ENCODE measurements at regions not wholly inside any gene's neighbourhood (a gene's known extent, or its start where the extent isn't known, plus 50 kb on each side); places are given as distances from the start of the nearest gene placed in this dataset.

DNA sequence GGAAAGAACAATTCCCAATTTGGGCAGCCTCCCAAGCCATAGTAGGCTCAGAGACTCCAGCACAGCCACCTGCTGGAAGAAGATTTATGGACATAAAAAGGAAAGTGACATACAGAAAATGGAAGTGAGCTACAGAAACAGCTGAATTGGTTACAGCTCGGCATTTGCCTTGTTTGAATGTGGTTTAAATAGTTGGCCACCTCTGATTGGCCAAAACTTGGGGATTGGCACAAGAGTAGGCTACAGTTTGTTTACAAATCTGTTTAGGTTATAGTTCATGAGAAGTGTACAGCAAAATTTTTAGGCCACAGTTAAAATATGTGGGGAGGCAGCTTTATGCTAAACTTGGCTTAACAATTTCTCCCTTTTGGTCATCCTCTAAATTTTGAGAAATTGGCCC, 150.4 kb downstream of the MAGEC1 start:
- H4K20me1 ChIP-seq (ENCODE audit: insufficient read depth, low read length): no peaks in the 10 kb centered on the region
- ChIA-PET CTCF (ENCODE audit: unreplicated experiment) (no interaction called here), POLR2A (no interaction called here)

DNA sequence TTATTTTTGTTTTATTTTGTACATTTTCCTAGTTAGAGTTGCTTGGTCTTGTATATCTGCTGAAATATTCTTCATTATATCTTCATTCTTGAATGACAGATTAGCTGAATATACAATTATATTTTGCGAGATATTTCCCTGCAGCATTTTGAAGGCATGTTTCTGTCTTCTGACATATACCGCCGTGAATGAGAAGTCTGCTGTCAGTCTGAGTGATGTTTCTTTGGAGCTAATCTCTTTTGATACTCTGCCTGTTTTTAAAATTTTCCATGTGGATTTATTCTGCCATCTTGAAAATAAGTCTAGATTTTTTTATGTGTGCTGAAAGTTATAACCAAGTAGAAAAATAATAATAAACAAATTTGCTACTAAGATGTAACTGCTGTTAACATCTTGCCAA, 148.5 kb downstream of the MAGEC1 start:
- no peaks in the 10 kb centered on the region for H3K9me2 ChIP-seq (ENCODE audit: insufficient read depth, low read length)
- no TSS peak for BruUV-seq (replicated peaks)
- DNase-seq (ENCODE audit: low spot score): no peak
- ChIA-PET POLR2A (no interaction called here), CTCF (ENCODE audit: unreplicated experiment) (no interaction called here)
- TF ChIP-seq, protein P1, sequence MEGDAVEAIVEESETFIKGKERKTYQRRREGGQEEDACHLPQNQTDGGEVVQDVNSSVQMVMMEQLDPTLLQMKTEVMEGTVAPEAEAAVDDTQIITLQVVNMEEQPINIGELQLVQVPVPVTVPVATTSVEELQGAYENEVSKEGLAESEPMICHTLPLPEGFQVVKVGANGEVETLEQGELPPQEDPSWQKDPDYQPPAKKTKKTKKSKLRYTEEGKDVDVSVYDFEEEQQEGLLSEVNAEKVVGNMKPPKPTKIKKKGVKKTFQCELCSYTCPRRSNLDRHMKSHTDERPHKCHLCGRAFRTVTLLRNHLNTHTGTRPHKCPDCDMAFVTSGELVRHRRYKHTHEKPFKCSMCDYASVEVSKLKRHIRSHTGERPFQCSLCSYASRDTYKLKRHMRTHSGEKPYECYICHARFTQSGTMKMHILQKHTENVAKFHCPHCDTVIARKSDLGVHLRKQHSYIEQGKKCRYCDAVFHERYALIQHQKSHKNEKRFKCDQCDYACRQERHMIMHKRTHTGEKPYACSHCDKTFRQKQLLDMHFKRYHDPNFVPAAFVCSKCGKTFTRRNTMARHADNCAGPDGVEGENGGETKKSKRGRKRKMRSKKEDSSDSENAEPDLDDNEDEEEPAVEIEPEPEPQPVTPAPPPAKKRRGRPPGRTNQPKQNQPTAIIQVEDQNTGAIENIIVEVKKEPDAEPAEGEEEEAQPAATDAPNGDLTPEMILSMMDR (conservative IDR thresholded peaks at IDR 0.05; ENCODE audit: low read length): no peak
- no peak for TF ChIP-seq EZH2phosphoT487 (IDR thresholded peaks at IDR 0.05; ENCODE audit: borderline replicate concordance, low read depth, low read length)
- no peak overlapping the region for H2AFZ ChIP-seq (ENCODE audit: low read length)
- no peaks in the 10 kb centered on the region for H3K4me1 ChIP-seq (ENCODE audit: insufficient read depth, low read length, poor library complexity, severe bottlenecking)
- no peaks in the 10 kb centered on the region for H3K79me2 ChIP-seq (ENCODE audit: insufficient read depth, low read depth, low read length)
- intact Hi-C loops (cut with micrococcal nuclease; ENCODE audit: unreplicated experiment): no loop called here
- H3K9me3 ChIP-seq (ENCODE audit: low read length): no peaks in the 10 kb centered on the region
- H3K4me2 ChIP-seq (ENCODE audit: low read length): no peak overlapping the region
- H3K27ac ChIP-seq (ENCODE audit: low read depth, low read length, poor library complexity, severe bottlenecking): no peak overlapping the region
- H3K36me3 ChIP-seq (ENCODE audit: insufficient read depth, low read length): no peaks in the 10 kb centered on the region
- no peaks in the 10 kb centered on the region for H4K20me1 ChIP-seq (ENCODE audit: insufficient read depth, low read length)
- no peak overlapping the region for H3K4me3 ChIP-seq (ENCODE audit: low read depth, low read length, poor library complexity, severe bottlenecking)

More for the DNA sequence above, 150.4 kb downstream of the MAGEC1 start:
- no peak for TF ChIP-seq EZH2phosphoT487 (IDR thresholded peaks at IDR 0.05; ENCODE audit: borderline replicate concordance, low read depth, low read length)
- TF ChIP-seq, protein P1 (conservative IDR thresholded peaks at IDR 0.05; ENCODE audit: low read length): no peak
- Histone ChIP-seq H3K9me2 (ENCODE audit: insufficient read depth, low read length) (no peaks in the 10 kb centered on the region), H3K4me2 (ENCODE audit: low read length) (no peak overlapping the region), H3K4me1 (ENCODE audit: insufficient read depth, low read length, poor library complexity, severe bottlenecking) (no peaks in the 10 kb centered on the region), H2AFZ (ENCODE audit: low read length) (no peak overlapping the region), H3K79me2 (ENCODE audit: insufficient read depth, low read depth, low read length) (no peaks in the 10 kb centered on the region), H3K4me3 (ENCODE audit: low read depth, low read length, poor library complexity, severe bottlenecking) (no peak overlapping the region), H3K36me3 (ENCODE audit: insufficient read depth, low read length) (no peaks in the 10 kb centered on the region), H3K9me3 (ENCODE audit: low read length) (no peaks in the 10 kb centered on the region), H3K27ac (ENCODE audit: low read depth, low read length, poor library complexity, severe bottlenecking) (no peak overlapping the region)
- BruUV-seq (replicated peaks): no TSS peak
- intact Hi-C loops (cut with micrococcal nuclease; ENCODE audit: unreplicated experiment): no loop called here
- DNase-seq (ENCODE audit: low spot score): no peak

DNA sequence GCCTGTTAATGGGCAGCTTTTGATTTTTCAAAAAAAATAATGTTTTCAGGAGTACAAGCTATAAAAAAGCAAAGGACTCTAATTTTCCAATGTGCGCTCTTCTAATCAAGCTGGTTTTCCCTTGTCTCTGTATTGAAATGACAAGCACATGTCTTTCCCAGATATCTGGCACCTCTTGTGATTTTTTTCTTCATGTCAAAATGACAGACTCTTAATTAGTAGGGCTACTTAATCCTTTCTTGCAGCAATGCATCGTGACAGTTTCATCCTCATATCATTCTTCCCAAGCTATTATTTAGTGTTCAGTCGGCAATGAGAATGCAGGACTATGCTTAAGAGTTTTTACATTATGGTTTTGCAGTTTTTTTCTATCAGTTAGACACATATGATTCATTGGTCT, 139.5 kb downstream of the MAGEC1 start:
- Histone ChIP-seq H3K9me3 (ENCODE audit: low read length) (no peaks in the 10 kb centered on the region), H3K4me1 (ENCODE audit: insufficient read depth, low read length, poor library complexity, severe bottlenecking) (no peaks in the 10 kb centered on the region), H3K4me3 (ENCODE audit: low read depth, low read length, poor library complexity, severe bottlenecking) (no peak overlapping the region), H3K4me2 (ENCODE audit: low read length) (no peak overlapping the region), H3K79me2 (ENCODE audit: insufficient read depth, low read depth, low read length) (no peaks in the 10 kb centered on the region), H4K20me1 (ENCODE audit: insufficient read depth, low read length) (no peaks in the 10 kb centered on the region), H3K27ac (ENCODE audit: low read depth, low read length, poor library complexity, severe bottlenecking) (no peak overlapping the region), H2AFZ (ENCODE audit: low read length) (no peak overlapping the region), H3K36me3 (ENCODE audit: insufficient read depth, low read length) (no peaks in the 10 kb centered on the region), H3K9me2 (ENCODE audit: insufficient read depth, low read length) (no peaks in the 10 kb centered on the region)
- intact Hi-C loops (cut with micrococcal nuclease; ENCODE audit: unreplicated experiment): no loop called here
- DNase-seq (ENCODE audit: low spot score): no peak
- no TSS peak for BruUV-seq (replicated peaks)
- ChIA-PET CTCF (ENCODE audit: unreplicated experiment) (no interaction called here), POLR2A (no interaction called here)
- TF ChIP-seq, protein P1 (conservative IDR thresholded peaks at IDR 0.05; ENCODE audit: low read length): no peak
- TF ChIP-seq EZH2phosphoT487 (IDR thresholded peaks at IDR 0.05; ENCODE audit: borderline replicate concordance, low read depth, low read length): no peak
